Stimulated activated naive B cell treated with anti-CD40 and anti-IgM and Interleukin-4, amounts not matched to agents 10 μg/mL and 1 μg/mL and 100 μg/mL, for 72 hours (primary cell): ENCODE measurements at regions not wholly inside any gene's neighbourhood (a gene's known extent, or its start where the extent isn't known, plus 50 kb on each side); places are given as distances from the start of the nearest gene placed in this dataset.
A peak's percentile ranks its signal among the peaks of the same experiment; 100 is the strongest.

Experiments
- ATAC-seq, 2 donors: fragments of 150-1000 bp; cut with Tn5 transposase; replicated peaks; 2 replicates each; pipeline ENCODE4 v1.10.0; 2021; ENCODE audit warnings: moderate library complexity in 1 of 2
- DNase-seq: peaks from one replicate; pipeline ENCODE4 v3.0.0; 2021
- H3K27ac Mint-ChIP-seq: one replicate; pipeline ENCODE4 v1.8.0; 2022; ENCODE audit warnings: mild to moderate bottlenecking, mixed read lengths
- H3K27me3 Mint-ChIP-seq, 2 donors: one replicate each; pipeline ENCODE4 v1.8.0; 2022; ENCODE audit warnings: mixed read lengths in 2 of 2
- H3K36me3 Mint-ChIP-seq, 2 donors: one replicate each; pipeline ENCODE4 v1.8.0; 2022; ENCODE audit warnings: mixed read lengths in 2 of 2, mild to moderate bottlenecking in 1 of 2
- H3K4me1 Mint-ChIP-seq, 2 donors: one replicate each; pipeline ENCODE4 v1.8.0; 2022; ENCODE audit warnings: mixed read lengths in 2 of 2, mild to moderate bottlenecking in 1 of 2
- H3K4me3 Mint-ChIP-seq, 2 donors: one replicate each; pipeline ENCODE4 v1.8.0; 2022; ENCODE audit warnings: mild to moderate bottlenecking in 2 of 2, mixed read lengths in 2 of 2, moderate library complexity in 1 of 2
- H3K9me3 Mint-ChIP-seq, 2 donors: one replicate each; pipeline ENCODE4 v1.8.0; 2022; ENCODE audit warnings: mixed read lengths in 2 of 2, mild to moderate bottlenecking in 1 of 2

- Mint-ChIP-seq H3K4me3 (no peak overlapping the region), H3K27ac (no peak overlapping the region), H3K27me3 (peaks cover 18 to 35% of the 10 kb centered on the region in 2 donors), H3K9me3 (peaks cover 0 to 6% of the 10 kb centered on the region in 2 donors), H3K36me3 (no peaks in the 10 kb centered on the region), H3K4me1 (no peaks in the 10 kb centered on the region)
- DNase-seq (no peak), ATAC-seq (peak in 1 of 2 donors; percentile 27)
These were observed 417.0 kb downstream of the ATP23 start for GRCh38 chr12:58358369-58358768.

- no peak overlapping the region for H3K4me3 Mint-ChIP-seq
- no peak for ATAC-seq
- no peaks in the 10 kb centered on the region for H3K4me1 Mint-ChIP-seq
- peaks cover 0 to 6% of the 10 kb centered on the region in 2 donors for H3K9me3 Mint-ChIP-seq
- peaks cover 17 to 30% of the 10 kb centered on the region in 2 donors for H3K27me3 Mint-ChIP-seq
- H3K27ac Mint-ChIP-seq = no peak overlapping the region
- DNase-seq = no peak
- H3K36me3 Mint-ChIP-seq = no peaks in the 10 kb centered on the region
These were observed 417.7 kb downstream of the ATP23 start for GRCh38 chr12:58359084-58359483.

- Mint-ChIP-seq H3K36me3 (no peaks in the 10 kb centered on the region), H3K4me1 (no peaks in the 10 kb centered on the region), H3K4me3 (no peak overlapping the region), H3K27me3 (peaks cover 7 to 20% of the 10 kb centered on the region in 2 donors), H3K9me3 (no peaks in the 10 kb centered on the region), H3K27ac (no peak overlapping the region)
- DNase-seq (no peak), ATAC-seq (no peak)
These were observed 419.7 kb downstream of the ATP23 start for GRCh38 chr12:58361056-58361455.

GRCh38 chr12:58363971-58364370 lies 422.6 kb downstream of the ATP23 start:
- DNase-seq (no peak), ATAC-seq (no peak)

GRCh38 chr12:58364389-58365086 lies 423.2 kb downstream of the ATP23 start:
- DNase-seq (no peak), ATAC-seq (no peak)
- H3K4me3 Mint-ChIP-seq = no peak overlapping the region
- H3K27me3 Mint-ChIP-seq = peaks cover 0 to 5% of the 10 kb centered on the region in 2 donors
- H3K36me3 Mint-ChIP-seq = no peaks in the 10 kb centered on the region
- no peaks in the 10 kb centered on the region for H3K4me1 Mint-ChIP-seq
- H3K9me3 Mint-ChIP-seq = no peaks in the 10 kb centered on the region
- H3K27ac Mint-ChIP-seq = no peak overlapping the region

More at GRCh38 chr12:58363971-58364370, 422.6 kb downstream of the ATP23 start:
- Mint-ChIP-seq H3K9me3 (no peaks in the 10 kb centered on the region), H3K4me1 (no peaks in the 10 kb centered on the region), H3K27ac (no peak overlapping the region), H3K4me3 (no peak overlapping the region), H3K27me3 (peaks cover 0 to 5% of the 10 kb centered on the region in 2 donors), H3K36me3 (no peaks in the 10 kb centered on the region)

- Mint-ChIP-seq H3K9me3 (no peaks in the 10 kb centered on the region), H3K27ac (no peak overlapping the region), H3K4me1 (no peaks in the 10 kb centered on the region), H3K27me3 (peaks cover 0 to 5% of the 10 kb centered on the region in 2 donors), H3K4me3 (no peak overlapping the region), H3K36me3 (no peaks in the 10 kb centered on the region)
- ATAC-seq (no peak), DNase-seq (no peak)
These were observed 423.7 kb downstream of the ATP23 start for GRCh38 chr12:58365087-58365390.

GRCh38 chr12:58367041-58367440 lies 425.7 kb downstream of the ATP23 start:
- H3K4me3 Mint-ChIP-seq = no peak overlapping the region
- DNase-seq (no peak), ATAC-seq (no peak)
- no peak overlapping the region for H3K27ac Mint-ChIP-seq
- no peaks in the 10 kb centered on the region for H3K4me1 Mint-ChIP-seq
- H3K9me3 Mint-ChIP-seq = peaks cover 6 to 7% of the 10 kb centered on the region in 2 donors
- H3K27me3 Mint-ChIP-seq = peaks cover 0 to 5% of the 10 kb centered on the region in 2 donors
- H3K36me3 Mint-ChIP-seq = no peaks in the 10 kb centered on the region

- ATAC-seq (no peak), DNase-seq (no peak)
- H3K4me3 Mint-ChIP-seq = no peak overlapping the region
- H3K27me3 Mint-ChIP-seq = no peaks in the 10 kb centered on the region
- H3K36me3 Mint-ChIP-seq = no peaks in the 10 kb centered on the region
- H3K4me1 Mint-ChIP-seq = no peaks in the 10 kb centered on the region
- no peak overlapping the region for H3K27ac Mint-ChIP-seq
- peaks cover 6 to 7% of the 10 kb centered on the region in 2 donors for H3K9me3 Mint-ChIP-seq
These were observed 426.6 kb downstream of the ATP23 start for GRCh38 chr12:58368001-58368400.

- DNase-seq (no peak), ATAC-seq (no peak)
- Mint-ChIP-seq H3K4me3 (no peak overlapping the region), H3K4me1 (no peaks in the 10 kb centered on the region), H3K9me3 (peaks cover 6 to 7% of the 10 kb centered on the region in 2 donors), H3K36me3 (no peaks in the 10 kb centered on the region), H3K27me3 (no peaks in the 10 kb centered on the region), H3K27ac (no peak overlapping the region)
These were observed 428.2 kb downstream of the ATP23 start for GRCh38 chr12:58369576-58369975.

- Mint-ChIP-seq H3K4me3 (no peak overlapping the region), H3K4me1 (no peaks in the 10 kb centered on the region), H3K36me3 (no peaks in the 10 kb centered on the region), H3K9me3 (peaks cover 7 to 8% of the 10 kb centered on the region in 2 donors), H3K27me3 (no peaks in the 10 kb centered on the region), H3K27ac (no peak overlapping the region)
- DNase-seq = no peak
- ATAC-seq = no peak
These were observed 430.9 kb downstream of the ATP23 start for GRCh38 chr12:58372298-58372697.

GRCh38 chr12:58378028-58378427 lies 436.7 kb downstream of the ATP23 start:
- Mint-ChIP-seq H3K9me3 (peaks cover 0 to 4% of the 10 kb centered on the region in 2 donors), H3K4me1 (no peaks in the 10 kb centered on the region), H3K27me3 (peaks cover 0 to 3% of the 10 kb centered on the region in 2 donors), H3K27ac (no peak overlapping the region), H3K4me3 (no peak overlapping the region), H3K36me3 (no peaks in the 10 kb centered on the region)
- ATAC-seq = no peak
- DNase-seq = no peak

GRCh38 chr12:58381546-58381945 lies 440.2 kb downstream of the ATP23 start:
- Mint-ChIP-seq H3K27me3 (peaks cover 0 to 3% of the 10 kb centered on the region in 2 donors), H3K4me3 (no peak overlapping the region), H3K4me1 (no peaks in the 10 kb centered on the region), H3K27ac (no peak overlapping the region), H3K9me3 (peaks cover 0 to 4% of the 10 kb centered on the region in 2 donors), H3K36me3 (no peaks in the 10 kb centered on the region)
- ATAC-seq = no peak
- no peak for DNase-seq

- Mint-ChIP-seq H3K9me3 (no peaks in the 10 kb centered on the region), H3K4me3 (no peak overlapping the region), H3K27ac (no peak overlapping the region), H3K4me1 (no peaks in the 10 kb centered on the region), H3K27me3 (peaks cover 0 to 3% of the 10 kb centered on the region in 2 donors), H3K36me3 (no peaks in the 10 kb centered on the region)
- ATAC-seq (no peak), DNase-seq (no peak)
These were observed 442.8 kb downstream of the ATP23 start for GRCh38 chr12:58384196-58384595.

GRCh38 chr12:58386136-58386535 lies 444.8 kb downstream of the ATP23 start:
- no peaks in the 10 kb centered on the region for H3K36me3 Mint-ChIP-seq
- no peaks in the 10 kb centered on the region for H3K4me1 Mint-ChIP-seq
- no peak overlapping the region for H3K27ac Mint-ChIP-seq
- no peak overlapping the region for H3K4me3 Mint-ChIP-seq
- DNase-seq (no peak), ATAC-seq (no peak)
- peaks cover 3 to 4% of the 10 kb centered on the region in 2 donors for H3K27me3 Mint-ChIP-seq
- no peaks in the 10 kb centered on the region for H3K9me3 Mint-ChIP-seq

GRCh38 chr12:58387199-58387598 lies 445.8 kb downstream of the ATP23 start:
- no peak overlapping the region for H3K27ac Mint-ChIP-seq
- no peak for DNase-seq

More at GRCh38 chr12:58387199-58387598, 445.8 kb downstream of the ATP23 start:
- Mint-ChIP-seq H3K36me3 (no peaks in the 10 kb centered on the region), H3K27me3 (peaks cover 0 to 4% of the 10 kb centered on the region in 2 donors), H3K4me1 (no peaks in the 10 kb centered on the region), H3K9me3 (no peaks in the 10 kb centered on the region), H3K4me3 (no peak overlapping the region)
- no peak for ATAC-seq
